ENCODE measurements at regions not wholly inside any gene's neighbourhood (a gene's known extent, or its start where the extent isn't known, plus 50 kb on each side); places are given as distances from the start of the nearest gene placed in this dataset.

- TF ChIP-seq CTCF (IDR thresholded peaks at IDR 0.05): no peak
- TF ChIP-seq POLR2A (IDR thresholded peaks at IDR 0.05): no peak
Measured at GRCh38 chr16:85286951-85287814, 174.9 kb upstream of the CIBAR2 start.
